Endothelial cell of umbilical vein (primary cell): ENCODE measurements at regions not wholly inside any gene's neighbourhood (a gene's known extent, or its start where the extent isn't known, plus 50 kb on each side); places are given as distances from the start of the nearest gene placed in this dataset.

Experiments used
- BruUV-seq: library from RNA; stranded (reverse); fragments of 400-500 nt; replicated peaks from 2 replicates; lab custom pipeline; 2021; lab: Mats Ljungman, UMichigan
- CTCF ChIA-PET: fragments of 300-600, 350-600 bp; sonication (Branson Sonifier 250); formaldehyde crosslinking; loops from one replicate; lab custom pipeline; 2021; ENCODE audit warnings: antibody characterized with exemption, inconsistent platforms; lab: Charles Lee
- POLR2A ChIA-PET: fragments of 300-600, 350-600 bp; sonication (Branson Sonifier 250); formaldehyde crosslinking; loops from one replicate; lab custom pipeline; 2021; ENCODE audit warnings: antibody characterized with exemption, inconsistent platforms; lab: Charles Lee
- DNase-seq: peaks from one replicate; pipeline ENCODE4 v3.0.0-alpha.2; 2011; ENCODE audit warnings: low read depth, low spot score
- FAIRE-seq: peaks from 2 replicates; lab custom pipeline; 2011; peaks lifted over from hg19 to GRCh38; lab: Jason Lieb, UNC
- H2AFZ ChIP-seq: 2 replicates; pipeline ENCODE4 v1.6.0; 2012; ENCODE audit warnings: low read depth, low read length, control low read depth, inconsistent platforms
- H3K27ac ChIP-seq: 2 replicates; pipeline ENCODE4 v1.5.1; 2011; ENCODE audit warnings: low read depth, mild to moderate bottlenecking, control low read depth, low read length, moderate library complexity; ENCODE audit not compliant: insufficient read depth
- H3K27me3 ChIP-seq, 2 experiments: 2 replicates each; pipeline versions ENCODE4 v1.6.0 to v1.6.1; 2011; ENCODE audit warnings: low read length in 2 of 2, mixed read lengths in 1 of 2; ENCODE audit not compliant: control insufficient read depth in 2 of 2, insufficient read depth in 2 of 2
- H3K36me3 ChIP-seq, 2 experiments: 2 replicates in 1 of 2; 3 replicates in 1 of 2; pipeline ENCODE4 v1.5.1; 2011; ENCODE audit warnings: low read length in 2 of 2, mild to moderate bottlenecking in 1 of 2, moderate library complexity in 1 of 2; ENCODE audit not compliant: control insufficient read depth in 2 of 2, insufficient read depth in 2 of 2; ENCODE audit errors: extremely low read depth in 1 of 2
- H3K4me1 ChIP-seq: 3 replicates; pipeline ENCODE4 v1.5.1; 2011; ENCODE audit warnings: mild to moderate bottlenecking, low read length; ENCODE audit not compliant: control insufficient read depth, insufficient read depth; ENCODE audit errors: extremely low read depth
- H3K4me2 ChIP-seq: 2 replicates; pipeline ENCODE4 v1.6.1; 2011; ENCODE audit warnings: low read length, control low read depth, mixed read lengths; ENCODE audit not compliant: insufficient read depth
- H3K4me3 ChIP-seq, 3 experiments: fragments of 200-600 bp in 1 of 3; sonication (generic), shearing (Covaris generic) in 1 of 3; replicated peaks in 1 of 3; 2 replicates each; pipeline ENCODE4 v1.5.1; 2011 to 2016; ENCODE audit warnings: control low read depth in 3 of 3, low read length in 3 of 3, mild to moderate bottlenecking in 2 of 3, inconsistent platforms in 1 of 3, low read depth in 1 of 3, moderate library complexity in 1 of 3; ENCODE audit not compliant: insufficient read depth in 1 of 3
- H3K79me2 ChIP-seq: 2 replicates; pipeline ENCODE4 v1.6.0; 2012; ENCODE audit warnings: low read length, inconsistent platforms; ENCODE audit not compliant: control insufficient read depth, insufficient read depth
- H3K9ac ChIP-seq: replicated peaks from 2 replicates; pipeline ENCODE3; 2011; ENCODE audit warnings: low read length, control low read depth; ENCODE audit not compliant: insufficient read depth; ENCODE audit errors: extremely low read depth
- H3K9me1 ChIP-seq: replicated peaks from 3 replicates; pipeline ENCODE4 v1.6.0; 2011; ENCODE audit warnings: mild to moderate bottlenecking, low read length; ENCODE audit not compliant: control insufficient read depth, insufficient read depth; ENCODE audit errors: extremely low read depth
- H3K9me3 ChIP-seq: replicated peaks from 2 replicates; pipeline ENCODE4 v1.5.1; 2012; ENCODE audit warnings: low read length, inconsistent platforms; ENCODE audit not compliant: control insufficient read depth, insufficient read depth
- H4K20me1 ChIP-seq: replicated peaks from 2 replicates; pipeline ENCODE3; 2011; ENCODE audit warnings: mild to moderate bottlenecking, low read length; ENCODE audit not compliant: control insufficient read depth, insufficient read depth; ENCODE audit errors: extremely low read depth
- CTCF ChIP-seq, 2 donors: IDR thresholded peaks; 1 replicate in 1 of 2; 2 replicates in 1 of 2; pipeline ENCODE4 v1.5.1; 2011; ENCODE audit warnings: low read length in 2 of 2, mild to moderate bottlenecking in 2 of 2, moderate library complexity in 2 of 2, control low read depth in 1 of 2, inconsistent platforms in 1 of 2, low read depth in 1 of 2; ENCODE audit not compliant: insufficient read depth in 1 of 2; ENCODE audit errors: extremely low read depth in 1 of 2
- EZH2 ChIP-seq: IDR thresholded peaks from 2 replicates; pipeline ENCODE4 v1.6.1; 2012; ENCODE audit warnings: borderline replicate concordance, low read depth, mild to moderate bottlenecking, moderate library complexity, low read length, inconsistent platforms; ENCODE audit not compliant: severe bottlenecking
- FOS ChIP-seq: IDR thresholded peaks from 2 replicates; pipeline ENCODE4 v1.6.1; 2011; ENCODE audit warnings: mild to moderate bottlenecking, low read length, moderate library complexity, borderline replicate concordance; ENCODE audit not compliant: insufficient read depth
- GATA2 ChIP-seq: IDR thresholded peaks from 2 replicates; pipeline ENCODE4 v1.7.0; 2011; ENCODE audit warnings: low read depth, mild to moderate bottlenecking, moderate library complexity, mixed read lengths, low read length; ENCODE audit not compliant: insufficient read length, insufficient read depth
- JUN ChIP-seq: IDR thresholded peaks from 2 replicates; pipeline ENCODE4 v1.6.1; 2011; ENCODE audit warnings: borderline replicate concordance, low read depth; ENCODE audit not compliant: insufficient read length, insufficient read depth
- MAX ChIP-seq: IDR thresholded peaks from 2 replicates; pipeline ENCODE4 v1.6.1; 2011; ENCODE audit not compliant: insufficient read depth, insufficient read length
- MYC ChIP-seq: IDR thresholded peaks from one replicate; pipeline ENCODE4 v1.6.1; 2011; ENCODE audit warnings: mild to moderate bottlenecking, low read depth, low read length
- POLR2A ChIP-seq: IDR thresholded peaks from 2 replicates; pipeline ENCODE4 v1.6.1; 2012; ENCODE audit warnings: low read depth, mild to moderate bottlenecking, control low read depth, low read length
- POLR2AphosphoS5 ChIP-seq: IDR thresholded peaks from 2 replicates; pipeline ENCODE4 v1.6.1; 2012; ENCODE audit warnings: low read depth, mild to moderate bottlenecking, control low read depth, low read length, moderate library complexity; ENCODE audit not compliant: insufficient read depth
- dilution Hi-C: fragments of 300-500 bp; cut with MboI; formaldehyde crosslinking; loops from one replicate; pipeline ENCODE4 v1.15.0; 2019; ENCODE audit warnings: low sequenced_read_pairs; ENCODE audit not compliant: extremely low pct_ligation_motif_present
- intact Hi-C: fragments of 100-400 bp; cut with micrococcal nuclease; formaldehyde crosslinking; loops from one replicate; pipeline ENCODE4 v1.10.0; 2022

- Histone ChIP-seq H3K9ac (no peak overlapping the region), H4K20me1 (no peaks in the 10 kb centered on the region), H3K27me3 (no peaks in the 10 kb centered on the region), H3K9me3 (no peaks in the 10 kb centered on the region), H3K27ac (peak overlapping the region; percentile 71), H3K4me2 (peak overlapping the region; percentile 86), H3K9me1 (no peaks in the 10 kb centered on the region), H2AFZ (peak overlapping the region; percentile 31), H3K36me3 (no peaks in the 10 kb centered on the region), H3K4me3 (no peak overlapping the region), H3K4me1 (peaks cover 21% of the 10 kb centered on the region), H3K79me2 (no peaks in the 10 kb centered on the region)
- dilution Hi-C loops = no loop called here
- FAIRE-seq (no peak), DNase-seq (no peak)
- TF ChIP-seq MYC = no peak
- no peak for TF ChIP-seq POLR2A
- TF ChIP-seq FOS = no peak
- TF ChIP-seq GATA2 = no peak
- TF ChIP-seq CTCF (IDR thresholded peaks at IDR 0.05; ENCODE audit: extremely low read depth in 1 of 2, insufficient read depth in 1 of 2, low read depth in 1 of 2, low read length in 2 of 2) = no peak
- no peak for TF ChIP-seq EZH2
- no peak for TF ChIP-seq POLR2AphosphoS5
- TF ChIP-seq JUN = no peak
- no peak for TF ChIP-seq MAX
- ChIA-PET POLR2A (no interaction called here), CTCF (interaction anchor here (0.6 kb wide), 1 partner anchor 80 kb away, joined by 3 read pairs; no protein-coding TSS in a partner anchor)
- intact Hi-C loops = loop anchor here (5.0 kb wide), 1 partner anchor 475 kb away; no protein-coding TSS in a partner anchor
- BruUV-seq = no TSS peak
Observed at GRCh38 chr6:84897011-84897410, 132.6 kb upstream of the TBX18 start.
